SK-N-SH (cell line): ENCODE measurements at regions not wholly inside any gene's neighbourhood (a gene's known extent, or its start where the extent isn't known, plus 50 kb on each side); places are given as distances from the start of the nearest gene placed in this dataset.

Experiments used
- CTCF ChIA-PET: fragments of 300-600, 350-600 bp; formaldehyde crosslinking; extraction: SDS; loops from one replicate; lab custom pipeline; 2021; lab: Yijun Ruan, JAX
- POLR2A ChIA-PET: fragments of 350-600 bp; sonication (Branson Sonifier 250); formaldehyde crosslinking; extraction: SDS; loops from one replicate; lab custom pipeline; 2020; ENCODE audit warnings: antibody characterized with exemption, inconsistent platforms; lab: Yijun Ruan, JAX
- DNase-seq: peaks from one replicate; pipeline ENCODE4 v3.0.0; 2012
- H2AFZ ChIP-seq: fragments of 200-600 bp; sonication (generic); 2 replicates; pipeline ENCODE4 v1.8.1; 2016; ENCODE audit warnings: antibody characterized with exemption, mild to moderate bottlenecking, low read depth
- H3F3A ChIP-seq: fragments of 200-600 bp; sonication (generic); replicated peaks from 2 replicates; pipeline ENCODE3; 2016; ENCODE audit warnings: antibody characterized with exemption, mild to moderate bottlenecking; ENCODE audit not compliant: insufficient read depth
- H3K27ac ChIP-seq, 2 experiments: fragments of 200-500 bp in 1 of 2; fragments of 200-600 bp in 1 of 2; sonication (Bioruptor generic) in 1 of 2; sonication (generic), shearing (Covaris generic) in 1 of 2; 2 replicates each; pipeline versions ENCODE4 v1.5.1 to v1.6.1; 2014 to 2016; ENCODE audit warnings: low read depth in 2 of 2, inconsistent platforms in 1 of 2, low read length in 1 of 2, mild to moderate bottlenecking in 1 of 2, mixed read lengths in 1 of 2
- H3K27me3 ChIP-seq: fragments of 200-600 bp; sonication (generic), shearing (Covaris generic); 2 replicates; pipeline ENCODE4 v1.6.1; 2016; ENCODE audit warnings: mixed run types; ENCODE audit not compliant: insufficient read depth
- H3K36me3 ChIP-seq, 2 experiments: fragments of 200-500 bp in 1 of 2; fragments of 200-600 bp in 1 of 2; sonication (Bioruptor generic) in 1 of 2; sonication (generic) in 1 of 2; replicated peaks in 1 of 2; 2 replicates each; pipeline versions ENCODE3 to v1.5.1; 2014 to 2016; ENCODE audit warnings: low read length in 1 of 2, mild to moderate bottlenecking in 1 of 2; ENCODE audit not compliant: insufficient read depth in 2 of 2, control insufficient read depth in 1 of 2
- H3K4me1 ChIP-seq, 2 experiments: fragments of 200-500 bp in 1 of 2; fragments of 200-600 bp in 1 of 2; sonication (Bioruptor generic) in 1 of 2; sonication (generic), shearing (Covaris generic) in 1 of 2; 2 replicates each; pipeline versions ENCODE4 v1.5.1 to v1.6.1; 2014 to 2016; ENCODE audit warnings: low read depth in 1 of 2, low read length in 1 of 2, mixed run types in 1 of 2; ENCODE audit not compliant: insufficient read depth in 2 of 2, control insufficient read depth in 1 of 2
- H3K4me2 ChIP-seq: fragments of 200-600 bp; sonication (generic), shearing (Covaris generic); 2 replicates; pipeline ENCODE4 v1.6.1; 2017; ENCODE audit warnings: mixed run types
- H3K4me3 ChIP-seq, 2 experiments: fragments of 200-500 bp in 1 of 2; fragments of 200-600 bp in 1 of 2; sonication (Bioruptor generic) in 1 of 2; sonication (generic), shearing (Covaris generic) in 1 of 2; 2 replicates each; pipeline versions ENCODE4 v1.5.1 to v1.8.1; 2014 to 2016; ENCODE audit warnings: low read depth in 2 of 2, inconsistent platforms in 1 of 2, low read length in 1 of 2, mild to moderate bottlenecking in 1 of 2, mixed read lengths in 1 of 2, moderate library complexity in 1 of 2
- H3K79me2 ChIP-seq: fragments of 200-600 bp; sonication (generic); 2 replicates; pipeline ENCODE4 v1.8.1; 2017; ENCODE audit warnings: mild to moderate bottlenecking; ENCODE audit not compliant: insufficient read depth
- H3K9ac ChIP-seq: fragments of 200-600 bp; sonication (generic); 2 replicates; pipeline ENCODE4 v1.6.1; 2017; ENCODE audit warnings: mixed run types
- H3K9me2 ChIP-seq: fragments of 200-600 bp; sonication (generic); 2 replicates; pipeline ENCODE4 v1.6.1; 2017; ENCODE audit warnings: mixed run types
- H3K9me3 ChIP-seq: fragments of 200-600 bp; sonication (generic); 2 replicates; pipeline ENCODE4 v1.6.1; 2017; ENCODE audit warnings: mixed run types, mild to moderate bottlenecking, moderate library complexity
- H4K20me1 ChIP-seq: fragments of 200-600 bp; sonication (generic); 2 replicates; pipeline ENCODE4 v1.6.1; 2017; ENCODE audit warnings: mild to moderate bottlenecking, mixed run types; ENCODE audit not compliant: insufficient read depth
- CHD2 ChIP-seq: fragments of 150-350 bp; IDR thresholded peaks from 2 replicates; pipeline ENCODE4 v1.6.1; 2018; ENCODE audit warnings: low read length; ENCODE audit not compliant: partially characterized antibody
- CTCF ChIP-seq: fragments of 200-600 bp; sonication (generic); IDR thresholded peaks from 2 replicates; pipeline ENCODE4 v1.6.1; 2017; ENCODE audit warnings: antibody characterized with exemption, mild to moderate bottlenecking, moderate library complexity
- ELF1 ChIP-seq: IDR thresholded peaks from 2 replicates; pipeline ENCODE4 v1.4.0; 2012
- EP300 ChIP-seq, 2 experiments: IDR thresholded peaks; 2 replicates each; pipeline versions ENCODE4 v1.4.0 to v1.6.1; 2012; ENCODE audit warnings: borderline replicate concordance in 1 of 2, low read depth in 1 of 2, low read length in 1 of 2
- FOSL2 ChIP-seq: IDR thresholded peaks from 2 replicates; pipeline ENCODE4 v1.4.0; 2012; ENCODE audit warnings: low read depth, mild to moderate bottlenecking, moderate library complexity, borderline replicate concordance
- FOXJ3 ChIP-seq: sonication (generic); formaldehyde crosslinking; IDR thresholded peaks from 2 replicates; pipeline ENCODE4 v1.5.1; 2020; ENCODE audit warnings: mild to moderate bottlenecking, missing genetic modification reagents
- GABPA ChIP-seq: IDR thresholded peaks from 2 replicates; pipeline ENCODE4 v1.4.0; 2012; ENCODE audit warnings: low read depth, mild to moderate bottlenecking
- GATA2 ChIP-seq: sonication (generic); formaldehyde crosslinking; IDR thresholded peaks from 2 replicates; pipeline ENCODE4 v1.5.0; 2020; ENCODE audit warnings: mild to moderate bottlenecking, missing genetic modification reagents
- JUND ChIP-seq: IDR thresholded peaks from 2 replicates; pipeline ENCODE4 v1.4.0; 2012
- NFIC ChIP-seq: IDR thresholded peaks from 2 replicates; pipeline ENCODE4 v1.4.0; 2012; ENCODE audit warnings: borderline replicate concordance
- NRF1 ChIP-seq: IDR thresholded peaks from 2 replicates; pipeline ENCODE4 v1.6.1; 2012; ENCODE audit warnings: low read depth, mild to moderate bottlenecking, low read length
- PBX3 ChIP-seq: IDR thresholded peaks from 2 replicates; pipeline ENCODE4; 2012
- RAD21 ChIP-seq: IDR thresholded peaks from 2 replicates; pipeline ENCODE4 v1.6.1; 2012; ENCODE audit warnings: mild to moderate bottlenecking, low read length
- REST ChIP-seq: IDR thresholded peaks from 2 replicates; pipeline ENCODE4 v1.6.1; 2012; ENCODE audit warnings: mild to moderate bottlenecking, low read depth, low read length, moderate library complexity
- SMC3 ChIP-seq: IDR thresholded peaks from 2 replicates; pipeline ENCODE4 v1.6.1; 2012; ENCODE audit warnings: low read depth, low read length, improper control_type of control experiment
- TAF1 ChIP-seq: IDR thresholded peaks from 2 replicates; pipeline ENCODE4 v1.6.1; 2012; ENCODE audit warnings: low read depth, mild to moderate bottlenecking, low read length, moderate library complexity, borderline replicate concordance
- TCF12 ChIP-seq: IDR thresholded peaks from 2 replicates; pipeline ENCODE4 v1.4.0; 2012
- USF2 ChIP-seq: fragments of 150-350 bp; IDR thresholded peaks from 2 replicates; pipeline ENCODE4 v1.6.1; 2017; ENCODE audit warnings: antibody characterized with exemption, low read length, low read depth, borderline replicate concordance
- YY1 ChIP-seq: IDR thresholded peaks from 2 replicates; pipeline ENCODE4 v1.4.0; 2012; ENCODE audit warnings: low read depth, mild to moderate bottlenecking
- ZBTB33 ChIP-seq: IDR thresholded peaks from 2 replicates; pipeline ENCODE4 v1.4.0; 2012; ENCODE audit warnings: low read depth, borderline replicate concordance
- WGBS: methylation state at CpG from one replicate; pipeline ENCODE4 v1.1.6; 2017; ENCODE audit warnings: low lambda C conversion rate; 5-methylcytosine and 5-hydroxymethylcytosine counted together

- TF ChIP-seq JUND (no peak), YY1 (no peak), ELF1 (no peak), CTCF (no peak), FOSL2 (no peak), RAD21 (no peak), GATA2 (CRISPR knock-in tag) (no peak), GABPA (no peak), CHD2 (no peak), FOXJ3 (CRISPR knock-in tag) (no peak), TAF1 (no peak), PBX3 (no peak), USF2 (no peak), EP300 (IDR thresholded peaks at IDR 0.05; ENCODE audit: borderline replicate concordance in 1 of 2, low read depth in 1 of 2, low read length in 1 of 2) (no peak), REST (no peak), SMC3 (no peak), ZBTB33 (no peak), NFIC (no peak), TCF12 (no peak), NRF1 (no peak)
- Histone ChIP-seq H3K9ac (no peak overlapping the region), H2AFZ (0 out of 2 replicates have a peak overlapping the region, but pooled peaks have one; percentile 13), H3K9me2 (no peaks in the 10 kb centered on the region), H3K4me3 (no peak overlapping the region), H3F3A (peaks cover 22% of the 10 kb centered on the region), H3K4me2 (no peak overlapping the region), H3K27ac (no peak overlapping the region), H3K27me3 (no peaks in the 10 kb centered on the region), H3K9me3 (no peaks in the 10 kb centered on the region), H4K20me1 (no peaks in the 10 kb centered on the region), H3K4me1 (peaks cover 0 to 28% of the 10 kb centered on the region in 2 experiments; a peak in 3 of 4 replicates), H3K36me3 (no peaks in the 10 kb centered on the region), H3K79me2 (no peaks in the 10 kb centered on the region)
- POLR2A ChIA-PET = no interaction called here
- no peak for DNase-seq
- CTCF ChIA-PET = no interaction called here
- WGBS = 82% methylated on average over 2 of the region's 2 CpGs
These were observed 934.5 kb upstream of the MIR17HG start for GRCh38 chr13:90412980-90413379.
